ENCODE measurements at regions not wholly inside any gene's neighbourhood (a gene's known extent, or its start where the extent isn't known, plus 50 kb on each side); places are given as distances from the start of the nearest gene placed in this dataset.

DNA sequence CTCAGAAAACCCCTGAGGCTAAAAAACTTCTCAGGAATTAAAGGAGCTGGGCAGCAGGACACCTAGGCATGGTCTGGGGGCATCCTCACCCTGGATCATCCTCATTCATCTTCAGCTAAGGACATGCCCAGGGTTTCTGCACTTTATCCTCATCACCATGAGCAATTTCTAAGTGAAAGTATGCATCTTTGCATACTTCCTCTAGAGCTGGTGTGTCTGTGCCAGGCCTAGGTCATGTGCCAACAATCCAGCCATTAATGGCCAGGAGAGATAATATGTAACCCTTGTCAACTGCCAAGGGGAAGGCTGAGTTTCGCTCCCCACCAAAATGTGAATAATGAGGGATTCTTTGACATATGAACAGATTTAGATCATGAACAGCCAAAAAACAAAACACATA is 160.5 kb downstream of the KITLG start:
- no peak for DNase-seq

DNA sequence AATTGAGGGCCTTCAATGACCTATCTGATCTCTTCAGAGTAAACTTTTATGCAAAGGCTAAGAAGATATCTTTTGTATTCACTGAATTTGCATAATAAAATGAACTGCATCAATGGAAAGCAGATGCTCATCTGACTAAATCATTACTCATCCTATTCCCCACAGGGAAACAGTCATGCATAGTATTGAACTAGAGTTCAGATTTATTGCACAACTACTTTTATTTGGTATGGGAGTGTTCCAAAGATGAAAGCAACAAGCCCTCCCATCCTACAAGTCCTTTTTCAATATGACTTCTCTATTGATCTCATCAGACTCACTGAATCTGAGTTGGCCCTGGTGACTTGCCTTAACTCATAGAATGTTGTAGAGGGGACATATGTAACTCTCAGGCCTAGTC is 159.8 kb downstream of the KITLG start:
- no peak for DNase-seq

DNA sequence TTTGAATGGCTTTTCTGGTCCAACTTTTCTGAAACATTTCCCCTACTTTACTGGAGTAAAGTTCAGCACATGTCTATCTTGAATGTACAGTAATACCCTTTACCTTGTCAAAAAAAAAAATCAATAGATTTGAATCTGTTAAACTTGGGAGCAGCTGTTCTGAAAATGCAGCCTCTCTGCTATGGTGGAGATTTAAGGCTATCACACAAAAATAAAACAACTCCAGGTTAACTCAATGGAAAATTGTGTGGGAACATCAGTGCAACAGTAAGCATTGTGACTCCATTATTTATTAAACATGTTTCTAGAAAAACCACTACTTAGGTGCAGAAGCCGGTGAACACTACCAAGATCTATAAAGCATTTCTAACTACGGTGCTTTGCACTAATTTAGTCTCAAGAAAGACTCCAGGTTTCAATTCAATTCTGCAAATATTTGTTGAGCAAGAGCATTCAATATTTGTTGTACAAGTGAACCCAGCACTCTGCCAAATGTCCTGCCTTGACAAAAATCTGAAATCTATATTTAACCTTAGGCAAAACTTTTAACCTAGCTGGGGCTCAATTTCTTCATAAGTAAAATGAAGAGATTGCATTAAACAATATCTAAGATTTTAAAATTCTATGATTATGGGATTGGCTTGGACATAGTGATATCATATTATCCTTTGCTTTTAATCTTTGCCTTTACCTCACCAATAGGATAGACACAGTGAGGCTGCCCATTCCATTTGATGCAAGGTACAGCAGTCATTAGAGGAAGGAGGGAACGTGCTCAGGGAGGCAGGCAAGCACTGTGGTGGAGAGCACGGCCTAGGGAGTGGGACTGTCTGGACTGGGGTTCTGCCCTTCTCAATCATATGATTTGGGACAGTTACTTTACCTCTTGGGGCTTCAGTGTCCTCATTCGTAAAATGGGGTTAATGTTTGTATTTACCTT is 155.2 kb downstream of the KITLG start:
- DNase-seq = no peak

DNA sequence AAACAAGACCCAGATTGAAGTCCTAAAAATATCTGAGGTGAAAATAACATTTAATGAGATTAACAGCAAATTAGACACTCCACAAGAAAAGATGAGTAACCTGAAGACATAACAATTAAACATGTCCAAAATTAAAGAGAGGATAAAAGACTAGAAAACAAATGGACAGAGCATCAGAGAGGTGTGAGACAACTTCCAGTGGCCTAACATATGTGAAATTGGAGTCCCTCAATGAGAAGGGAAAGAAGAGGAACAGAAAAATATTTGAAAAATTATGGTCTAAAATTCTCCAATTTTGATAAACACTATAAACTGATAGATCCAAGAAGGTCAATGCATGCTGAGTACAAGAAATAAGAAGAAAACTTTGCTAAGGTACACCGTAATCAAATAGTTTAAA is 151.9 kb downstream of the KITLG start:
- no peak for DNase-seq

DNA sequence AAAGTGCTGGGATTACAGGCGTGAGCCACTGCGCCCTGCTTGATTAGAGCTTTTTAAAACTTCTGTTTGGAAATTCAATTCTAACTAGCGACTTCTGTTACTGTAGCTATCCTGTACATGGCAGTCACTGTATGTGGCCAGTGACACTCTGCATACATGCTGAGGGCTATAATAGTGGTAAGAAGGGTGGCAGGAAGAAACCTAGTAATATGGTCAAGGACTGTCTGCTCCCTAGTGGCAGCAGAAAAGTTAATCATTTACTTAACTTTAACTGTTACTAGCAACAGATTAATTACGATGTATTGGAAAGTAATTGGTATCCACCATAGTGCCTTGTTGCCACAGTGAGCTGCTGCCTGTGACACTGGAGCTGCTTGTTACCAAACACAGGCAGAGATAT is 149.0 kb downstream of the KITLG start:
- no peak for DNase-seq

DNA sequence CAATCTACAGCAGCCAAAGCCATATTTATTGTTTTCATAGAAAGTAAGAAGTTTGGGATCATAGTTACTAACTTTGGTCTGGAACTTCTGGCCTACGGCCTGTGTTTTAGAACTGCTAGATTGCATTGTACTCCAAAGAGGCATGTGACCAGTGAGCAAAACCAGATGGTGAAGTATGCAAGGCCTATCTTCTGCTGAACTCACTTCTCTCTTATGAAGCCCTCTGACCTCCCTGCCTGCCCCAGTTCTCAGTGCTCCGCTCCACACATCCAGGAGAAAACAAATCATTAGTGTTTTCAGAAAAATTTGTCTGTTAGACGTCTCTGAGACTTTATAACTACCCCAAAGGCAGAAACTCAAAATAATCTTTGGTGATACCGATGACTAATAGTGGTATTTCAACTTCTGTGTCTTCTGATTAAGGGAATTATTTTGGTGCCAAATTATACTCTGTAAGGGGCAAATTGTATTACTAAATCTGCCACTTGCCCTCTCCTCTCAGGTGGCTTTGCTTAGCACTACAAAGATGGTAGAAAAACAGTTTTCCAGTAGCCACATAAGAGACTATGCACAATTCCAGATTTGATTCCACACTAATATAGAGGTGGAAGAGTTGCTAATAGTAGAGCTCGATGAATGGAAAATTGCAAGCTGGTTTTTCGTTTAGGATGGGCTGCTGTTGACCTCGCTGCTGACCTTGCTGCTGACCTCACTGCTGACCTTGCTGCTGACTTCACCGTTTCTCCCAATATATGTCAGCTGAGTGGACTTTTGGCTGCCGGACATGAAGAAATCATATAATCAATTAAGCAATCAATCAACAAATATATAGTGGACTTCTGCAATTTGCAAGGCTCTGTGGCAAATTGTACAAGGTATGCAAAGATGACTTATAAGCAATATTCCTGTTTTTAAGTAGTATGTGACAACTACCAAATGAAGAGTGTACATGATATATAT is 147.5 kb downstream of the KITLG start:
- no peak for DNase-seq

DNA sequence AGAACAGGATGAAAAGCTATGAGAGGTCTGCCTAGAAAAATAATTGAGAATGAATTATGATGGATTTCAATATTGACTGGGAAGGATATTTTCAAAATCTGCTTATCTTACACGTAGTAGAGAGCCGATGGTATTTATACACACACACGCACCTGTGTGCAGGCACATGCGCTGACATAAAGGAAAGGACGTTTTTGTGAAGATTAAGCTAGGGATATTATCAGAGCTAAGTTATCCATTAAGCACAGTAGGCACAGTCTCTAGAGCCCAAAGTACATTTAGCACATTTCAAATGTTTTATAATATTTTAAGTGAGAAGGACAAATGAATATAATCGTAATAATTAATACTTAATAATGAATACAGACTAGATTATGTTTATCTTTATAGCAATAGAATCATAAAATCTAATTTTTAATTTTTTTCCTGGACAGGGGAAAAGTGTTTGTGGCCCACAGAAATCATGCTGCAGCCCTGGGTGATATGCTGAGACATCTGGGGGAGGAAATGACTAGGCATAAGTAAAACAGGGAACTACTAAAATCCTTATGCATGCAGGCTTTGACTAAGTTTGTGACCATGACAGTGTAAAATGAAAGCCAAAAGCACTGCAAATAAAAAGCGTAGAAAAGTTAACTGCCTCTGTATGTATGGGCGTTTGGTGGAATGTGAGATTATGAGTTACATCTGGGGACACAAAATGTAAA is 146.1 kb downstream of the KITLG start:
- DNase-seq = peak; percentile 86

DNA sequence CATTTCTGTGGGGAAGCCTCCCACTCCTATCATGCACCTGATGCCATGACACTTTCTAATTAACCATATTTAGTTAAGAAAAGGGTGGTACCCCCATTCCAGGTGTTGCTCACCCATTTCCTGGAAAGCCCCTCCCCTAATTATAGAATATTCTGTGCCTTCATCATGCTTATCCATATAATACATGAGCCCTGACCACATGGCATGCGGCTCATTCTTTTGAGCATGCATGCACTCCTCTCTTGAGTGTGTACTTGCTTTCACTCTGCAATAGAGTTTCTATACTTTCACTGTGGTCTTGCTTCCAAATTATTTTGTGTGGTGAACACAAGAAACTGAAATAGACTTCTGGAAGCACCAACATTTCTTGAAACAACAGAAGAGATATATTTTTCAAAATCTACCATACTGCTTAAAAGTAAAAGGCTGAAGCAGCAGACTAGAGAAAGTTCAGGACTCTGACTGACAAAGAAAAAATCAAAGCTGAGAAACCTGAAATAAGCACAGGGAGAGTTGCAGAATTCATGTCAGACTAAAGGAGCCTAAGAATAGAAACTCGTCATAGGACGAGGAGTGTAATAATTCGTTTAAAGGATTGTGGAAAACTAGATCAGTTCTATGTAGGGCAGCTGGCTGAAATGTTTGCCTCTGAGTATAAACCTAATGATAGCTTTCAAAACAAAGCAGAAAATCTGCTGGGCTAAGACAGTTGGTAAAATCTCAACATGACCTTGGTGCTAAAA is 144.8 kb downstream of the KITLG start:
- DNase-seq = no peak

DNA sequence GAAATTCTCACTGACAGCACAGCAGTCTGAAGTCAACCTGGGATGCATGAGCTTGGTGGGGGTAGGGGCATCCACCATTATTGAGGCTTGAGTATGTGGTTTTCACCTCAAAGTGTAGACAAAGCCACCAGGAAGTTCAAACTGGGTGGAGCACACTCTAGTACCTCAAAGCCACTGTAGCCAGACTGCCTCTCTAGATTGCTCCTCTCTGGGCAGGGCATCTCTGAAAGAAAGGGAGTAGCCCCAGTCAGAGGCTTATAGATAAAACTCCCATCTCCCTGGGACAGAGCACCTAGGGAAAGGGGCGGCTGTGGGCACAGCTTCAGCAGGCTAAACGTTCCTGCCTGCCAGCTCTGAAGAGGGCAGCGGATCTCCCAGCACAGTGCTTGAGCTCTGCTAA is 143.0 kb downstream of the KITLG start:
- DNase-seq = no peak

All from GF-D8 (cell line).